SK-N-SH treated with all-trans-retinoic acid at 6 μM for 48 hours (cell line): ENCODE measurements at regions not wholly inside any gene's neighbourhood (a gene's known extent, or its start where the extent isn't known, plus 50 kb on each side); places are given as distances from the start of the nearest gene placed in this dataset.

Source experiments
- ATAC-seq: fragments of 200-7000 bp; cut with Tn5 transposase; 3 replicates; pipeline ENCODE4 v1.9.1; 2020; ENCODE audit warnings: mild to moderate bottlenecking, moderate library complexity
- OSR1 ChIP-seq: fragments of 250-450 bp; sonication (Bioruptor Pico); IDR thresholded peaks from 2 replicates; pipeline ENCODE4 v1.8.0; 2022; ENCODE audit warnings: moderate library complexity, mild to moderate bottlenecking, inconsistent platforms
- PPARA ChIP-seq: fragments of 250-450 bp; sonication (Bioruptor Pico); IDR thresholded peaks from 2 replicates; pipeline ENCODE4 v1.5.0; 2020; ENCODE audit warnings: mild to moderate bottlenecking, borderline replicate concordance
- SNAI2 ChIP-seq: fragments of 250-450 bp; sonication (Bioruptor Pico); IDR thresholded peaks from 2 replicates; pipeline ENCODE4 v1.5.0; 2020; ENCODE audit warnings: mild to moderate bottlenecking, moderate library complexity
- TOX ChIP-seq: fragments of 250-450 bp; sonication (Bioruptor Pico); IDR thresholded peaks from 2 replicates; pipeline ENCODE4 v1.8.0; 2021; ENCODE audit warnings: mild to moderate bottlenecking, moderate library complexity, borderline replicate concordance
- ZC3H10 ChIP-seq: fragments of 250-450 bp; sonication (Bioruptor Pico); IDR thresholded peaks from 2 replicates; pipeline ENCODE4 v1.5.1; 2021; ENCODE audit warnings: mild to moderate bottlenecking, moderate library complexity
- ZFP3 ChIP-seq: fragments of 250-450 bp; sonication (Bioruptor Pico); IDR thresholded peaks from 2 replicates; pipeline ENCODE4 v1.5.0; 2020; ENCODE audit warnings: mild to moderate bottlenecking, moderate library complexity
- TF ChIP-seq, protein P1 (sequence below): fragments of 250-450 bp; sonication (Bioruptor Pico); IDR thresholded peaks from 2 replicates; pipeline ENCODE4 v1.8.0; 2021; ENCODE audit warnings: low read depth, mild to moderate bottlenecking, moderate library complexity, borderline replicate concordance
- TF ChIP-seq, protein P2 (sequence below): fragments of 250-450 bp; sonication (Bioruptor Pico); IDR thresholded peaks from 2 replicates; pipeline ENCODE4 v1.5.1; 2021; ENCODE audit warnings: mild to moderate bottlenecking, moderate library complexity
- TF ChIP-seq, protein P3 (sequence below): fragments of 250-450 bp; sonication (Bioruptor Pico); IDR thresholded peaks from 2 replicates; pipeline ENCODE4 v1.5.0; 2020; ENCODE audit warnings: mild to moderate bottlenecking, moderate library complexity

DNA sequence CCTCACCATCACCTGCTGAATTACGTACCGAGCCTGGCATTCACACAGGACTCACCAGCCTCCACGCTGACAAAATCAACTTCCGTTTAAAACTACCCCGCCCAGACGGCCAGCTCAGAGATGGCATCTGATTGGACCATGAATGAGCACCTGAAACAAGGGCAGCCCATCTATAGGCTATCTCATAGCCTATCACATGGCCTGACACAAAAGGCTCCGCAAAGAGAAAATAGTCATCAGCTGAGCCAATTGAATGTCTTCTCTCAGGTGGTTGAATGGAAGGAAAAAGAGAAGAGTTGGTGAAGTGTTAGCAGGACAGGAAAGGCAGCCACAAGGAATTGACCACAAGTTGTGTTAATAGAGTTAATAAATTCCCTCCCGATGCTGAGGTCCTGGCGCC is 50.6 kb upstream of the ZC3H12A start:
- TF ChIP-seq, protein P1, sequence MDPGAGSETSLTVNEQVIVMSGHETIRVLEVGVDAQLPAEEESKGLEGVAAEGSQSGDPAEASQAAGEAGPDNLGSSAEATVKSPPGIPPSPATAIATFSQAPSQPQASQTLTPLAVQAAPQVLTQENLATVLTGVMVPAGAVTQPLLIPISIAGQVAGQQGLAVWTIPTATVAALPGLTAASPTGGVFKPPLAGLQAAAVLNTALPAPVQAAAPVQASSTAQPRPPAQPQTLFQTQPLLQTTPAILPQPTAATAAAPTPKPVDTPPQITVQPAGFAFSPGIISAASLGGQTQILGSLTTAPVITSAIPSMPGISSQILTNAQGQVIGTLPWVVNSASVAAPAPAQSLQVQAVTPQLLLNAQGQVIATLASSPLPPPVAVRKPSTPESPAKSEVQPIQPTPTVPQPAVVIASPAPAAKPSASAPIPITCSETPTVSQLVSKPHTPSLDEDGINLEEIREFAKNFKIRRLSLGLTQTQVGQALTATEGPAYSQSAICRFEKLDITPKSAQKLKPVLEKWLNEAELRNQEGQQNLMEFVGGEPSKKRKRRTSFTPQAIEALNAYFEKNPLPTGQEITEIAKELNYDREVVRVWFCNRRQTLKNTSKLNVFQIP, result no peak
- TF ChIP-seq OSR1 (no peak), TOX (CRISPR knock-in tag) (no peak), PPARA (no peak), ZFP3 (no peak)
- TF ChIP-seq, protein P2, sequence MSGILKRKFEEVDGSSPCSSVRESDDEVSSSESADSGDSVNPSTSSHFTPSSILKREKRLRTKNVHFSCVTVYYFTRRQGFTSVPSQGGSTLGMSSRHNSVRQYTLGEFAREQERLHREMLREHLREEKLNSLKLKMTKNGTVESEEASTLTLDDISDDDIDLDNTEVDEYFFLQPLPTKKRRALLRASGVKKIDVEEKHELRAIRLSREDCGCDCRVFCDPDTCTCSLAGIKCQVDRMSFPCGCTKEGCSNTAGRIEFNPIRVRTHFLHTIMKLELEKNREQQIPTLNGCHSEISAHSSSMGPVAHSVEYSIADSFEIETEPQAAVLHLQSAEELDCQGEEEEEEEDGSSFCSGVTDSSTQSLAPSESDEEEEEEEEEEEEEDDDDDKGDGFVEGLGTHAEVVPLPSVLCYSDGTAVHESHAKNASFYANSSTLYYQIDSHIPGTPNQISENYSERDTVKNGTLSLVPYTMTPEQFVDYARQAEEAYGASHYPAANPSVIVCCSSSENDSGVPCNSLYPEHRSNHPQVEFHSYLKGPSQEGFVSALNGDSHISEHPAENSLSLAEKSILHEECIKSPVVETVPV, result no peak
- ATAC-seq, result no peak

DNA sequence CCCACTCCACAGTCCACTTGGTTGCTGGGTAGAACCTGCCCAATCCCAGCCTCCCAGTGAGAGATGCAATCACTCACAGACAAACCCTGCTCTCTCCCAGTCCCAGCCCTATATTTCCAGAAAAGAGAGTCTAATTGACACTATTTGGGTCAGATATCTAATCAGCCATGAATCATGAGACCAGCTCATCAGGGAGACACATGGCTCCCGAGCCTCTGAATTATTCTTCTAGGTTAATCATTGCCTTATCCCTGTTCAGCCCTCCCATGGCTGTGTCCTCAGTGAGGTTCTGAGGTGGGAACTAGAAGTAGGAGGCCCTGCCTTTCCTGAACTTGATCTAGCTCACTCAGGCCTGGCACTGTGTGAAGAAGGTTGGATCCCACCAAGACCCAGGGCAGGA is 49.9 kb upstream of the ZC3H12A start:
- TF ChIP-seq, protein P1, result no peak
- TF ChIP-seq, protein P2, result no peak
- TF ChIP-seq SNAI2 (CRISPR knock-in tag) (no peak), ZC3H10 (CRISPR knock-in tag) (no peak)
- TF ChIP-seq, protein P3, sequence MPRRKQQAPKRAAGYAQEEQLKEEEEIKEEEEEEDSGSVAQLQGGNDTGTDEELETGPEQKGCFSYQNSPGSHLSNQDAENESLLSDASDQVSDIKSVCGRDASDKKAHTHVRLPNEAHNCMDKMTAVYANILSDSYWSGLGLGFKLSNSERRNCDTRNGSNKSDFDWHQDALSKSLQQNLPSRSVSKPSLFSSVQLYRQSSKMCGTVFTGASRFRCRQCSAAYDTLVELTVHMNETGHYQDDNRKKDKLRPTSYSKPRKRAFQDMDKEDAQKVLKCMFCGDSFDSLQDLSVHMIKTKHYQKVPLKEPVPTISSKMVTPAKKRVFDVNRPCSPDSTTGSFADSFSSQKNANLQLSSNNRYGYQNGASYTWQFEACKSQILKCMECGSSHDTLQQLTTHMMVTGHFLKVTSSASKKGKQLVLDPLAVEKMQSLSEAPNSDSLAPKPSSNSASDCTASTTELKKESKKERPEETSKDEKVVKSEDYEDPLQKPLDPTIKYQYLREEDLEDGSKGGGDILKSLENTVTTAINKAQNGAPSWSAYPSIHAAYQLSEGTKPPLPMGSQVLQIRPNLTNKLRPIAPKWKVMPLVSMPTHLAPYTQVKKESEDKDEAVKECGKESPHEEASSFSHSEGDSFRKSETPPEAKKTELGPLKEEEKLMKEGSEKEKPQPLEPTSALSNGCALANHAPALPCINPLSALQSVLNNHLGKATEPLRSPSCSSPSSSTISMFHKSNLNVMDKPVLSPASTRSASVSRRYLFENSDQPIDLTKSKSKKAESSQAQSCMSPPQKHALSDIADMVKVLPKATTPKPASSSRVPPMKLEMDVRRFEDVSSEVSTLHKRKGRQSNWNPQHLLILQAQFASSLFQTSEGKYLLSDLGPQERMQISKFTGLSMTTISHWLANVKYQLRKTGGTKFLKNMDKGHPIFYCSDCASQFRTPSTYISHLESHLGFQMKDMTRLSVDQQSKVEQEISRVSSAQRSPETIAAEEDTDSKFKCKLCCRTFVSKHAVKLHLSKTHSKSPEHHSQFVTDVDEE (CRISPR knock-in tag), result no peak
- TF ChIP-seq, all 23 proteins: peak for 0

More for the DNA sequence above, 49.9 kb upstream of the ZC3H12A start:
- no peak for ATAC-seq
